Upper lobe of right lung (tissue), 1 donor: ENCODE measurements at regions not wholly inside any gene's neighbourhood (a gene's known extent, or its start where the extent isn't known, plus 50 kb on each side); places are given as distances from the start of the nearest gene placed in this dataset.
A peak's percentile ranks its signal among the peaks of the same experiment; 100 is the strongest.
"Not testable (repeated sequence)": the region's sequence is repeated elsewhere in the genome, so short reads cannot be mapped to it uniquely, and the experiment has no call there.

ENCODE experiments used
- ATAC-seq: fragments of 200-7000 bp; cut with Tn5 transposase; one replicate; pipeline ENCODE4 v1.9.1; 2020; ENCODE audit warnings: mild to moderate bottlenecking, moderate library complexity
- DNase-seq: peaks from one replicate; pipeline ENCODE4 v3.0.0-alpha.2; 2020
- H3K27ac ChIP-seq: fragments of 200-600 bp; one replicate; pipeline ENCODE4 v1.8.0; 2022
- H3K27me3 ChIP-seq: fragments of 200-600 bp; one replicate; pipeline ENCODE4 v1.8.0; 2022; ENCODE audit warnings: mild to moderate bottlenecking
- H3K36me3 ChIP-seq: fragments of 200-600 bp; one replicate; pipeline ENCODE4 v1.8.0; 2022
- H3K4me1 ChIP-seq: fragments of 200-600 bp; one replicate; pipeline ENCODE4 v1.8.0; 2022
- H3K4me3 ChIP-seq: fragments of 200-600 bp; one replicate; pipeline ENCODE4 v1.8.0; 2022; ENCODE audit warnings: mild to moderate bottlenecking
- H3K9me3 ChIP-seq: fragments of 200-600 bp; one replicate; pipeline ENCODE4 v1.8.0; 2022
- intact Hi-C: fragments of 100-400 bp; cut with DNase I; formaldehyde crosslinking; loops from one replicate; pipeline ENCODE4 v1.11.0; 2022
- TF ChIP-seq, protein P1 (sequence below): fragments of 200-600 bp; IDR thresholded peaks from one replicate; pipeline ENCODE4 v1.8.0; 2022; ENCODE audit warnings: antibody characterized with exemption
- donor health status: DM: no; HTN: yes; CAD: no; lungs with severe emphysema.

DNA sequence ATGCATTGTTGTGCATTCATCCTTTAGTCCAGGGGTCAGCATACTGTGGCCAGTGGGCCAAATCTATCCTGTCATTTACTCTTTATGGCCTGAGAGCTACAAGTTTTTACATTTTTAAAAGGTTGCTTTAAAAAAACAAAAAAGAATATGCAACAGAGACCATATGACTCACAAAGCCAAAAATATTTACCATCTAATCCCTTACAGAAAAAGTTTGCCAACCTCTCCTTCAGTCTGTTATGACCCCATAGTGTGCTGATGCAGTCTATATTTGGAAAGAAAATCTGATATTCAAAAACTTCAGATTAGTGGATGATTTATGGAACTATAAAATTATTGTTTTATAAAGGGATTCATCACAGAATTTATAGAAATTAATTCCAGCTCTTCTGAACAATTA lies 237.5 kb upstream of the IL12A start:
- H3K27ac ChIP-seq: no peak overlapping the region
- TF ChIP-seq, protein P1, sequence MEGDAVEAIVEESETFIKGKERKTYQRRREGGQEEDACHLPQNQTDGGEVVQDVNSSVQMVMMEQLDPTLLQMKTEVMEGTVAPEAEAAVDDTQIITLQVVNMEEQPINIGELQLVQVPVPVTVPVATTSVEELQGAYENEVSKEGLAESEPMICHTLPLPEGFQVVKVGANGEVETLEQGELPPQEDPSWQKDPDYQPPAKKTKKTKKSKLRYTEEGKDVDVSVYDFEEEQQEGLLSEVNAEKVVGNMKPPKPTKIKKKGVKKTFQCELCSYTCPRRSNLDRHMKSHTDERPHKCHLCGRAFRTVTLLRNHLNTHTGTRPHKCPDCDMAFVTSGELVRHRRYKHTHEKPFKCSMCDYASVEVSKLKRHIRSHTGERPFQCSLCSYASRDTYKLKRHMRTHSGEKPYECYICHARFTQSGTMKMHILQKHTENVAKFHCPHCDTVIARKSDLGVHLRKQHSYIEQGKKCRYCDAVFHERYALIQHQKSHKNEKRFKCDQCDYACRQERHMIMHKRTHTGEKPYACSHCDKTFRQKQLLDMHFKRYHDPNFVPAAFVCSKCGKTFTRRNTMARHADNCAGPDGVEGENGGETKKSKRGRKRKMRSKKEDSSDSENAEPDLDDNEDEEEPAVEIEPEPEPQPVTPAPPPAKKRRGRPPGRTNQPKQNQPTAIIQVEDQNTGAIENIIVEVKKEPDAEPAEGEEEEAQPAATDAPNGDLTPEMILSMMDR: no peak
- H3K9me3 ChIP-seq: no peaks in the 10 kb centered on the region
- DNase-seq: no peak
- no peaks in the 10 kb centered on the region for H3K36me3 ChIP-seq
- H3K4me1 ChIP-seq: no peaks in the 10 kb centered on the region
- no peak for ATAC-seq
- no peaks in the 10 kb centered on the region for H3K27me3 ChIP-seq
- H3K4me3 ChIP-seq: no peak overlapping the region
- intact Hi-C loops: no loop called here

DNA sequence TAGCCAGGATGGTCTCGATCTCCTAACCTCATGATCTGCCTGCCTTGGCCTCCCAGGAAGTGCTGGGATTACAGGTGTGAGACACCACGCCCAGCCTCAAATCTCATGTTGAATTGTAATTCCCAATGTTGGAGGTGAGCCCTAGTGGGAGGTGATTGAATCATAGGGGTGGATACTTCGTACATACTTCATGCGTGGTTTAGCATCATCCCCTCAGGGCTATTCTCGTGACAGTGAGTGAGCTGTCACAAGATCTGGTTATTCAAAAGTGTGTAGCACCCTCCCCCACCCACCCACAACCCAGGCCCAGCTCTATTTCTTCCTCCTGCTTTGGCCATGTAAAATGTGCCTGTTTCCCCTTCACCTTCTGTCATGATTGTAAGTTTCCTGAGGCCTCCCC lies 236.9 kb upstream of the IL12A start:
- Histone ChIP-seq H3K4me3 (no peak overlapping the region), H3K27me3 (no peaks in the 10 kb centered on the region), H3K4me1 (no peaks in the 10 kb centered on the region), H3K27ac (no peak overlapping the region), H3K9me3 (no peaks in the 10 kb centered on the region), H3K36me3 (no peaks in the 10 kb centered on the region)
- DNase-seq (no peak), ATAC-seq (no peak)
- intact Hi-C loops: no loop called here
- TF ChIP-seq, protein P1: no peak

DNA sequence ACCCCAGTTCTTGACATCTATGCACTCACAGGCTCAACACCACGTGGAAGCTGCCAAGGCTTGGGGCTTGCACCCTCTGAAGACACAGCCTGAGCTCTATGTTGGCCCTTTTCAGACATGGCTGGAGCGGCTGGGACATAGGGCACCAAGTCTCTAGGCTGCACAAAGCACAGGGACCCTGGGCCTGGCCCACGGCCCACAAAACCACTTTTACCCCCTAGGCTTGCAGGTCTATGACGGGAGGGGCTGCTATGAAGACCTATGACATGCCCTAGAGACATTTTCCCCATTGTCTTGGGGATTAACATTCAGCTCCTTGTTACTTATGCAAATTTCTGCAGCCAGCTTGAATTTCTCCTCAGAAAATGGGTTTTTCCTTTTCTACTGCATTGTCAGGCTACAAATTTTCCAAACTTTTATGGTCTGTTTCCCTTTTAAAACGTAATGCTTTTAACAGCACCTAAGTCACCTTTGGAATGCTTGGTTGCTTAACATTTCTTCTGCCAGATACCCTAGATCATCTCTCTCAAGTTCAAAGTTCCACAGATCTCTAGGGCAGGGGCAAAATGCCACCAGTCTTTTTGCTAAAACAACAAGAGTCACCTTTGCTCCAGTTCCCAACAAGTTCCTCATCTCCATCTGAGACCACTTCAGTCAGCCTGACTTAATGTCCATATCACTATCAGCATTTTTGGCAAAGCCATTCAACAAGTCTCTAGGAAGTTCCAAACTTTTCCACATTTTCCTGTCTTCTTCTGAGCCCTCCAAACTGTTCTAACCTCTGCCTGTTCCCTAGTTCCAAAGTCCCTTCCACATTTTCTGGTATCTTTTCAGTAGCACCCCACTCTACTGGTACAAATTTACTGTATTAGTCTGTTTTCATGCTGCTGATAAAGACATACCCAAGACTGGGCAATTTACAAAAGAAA lies 232.1 kb upstream of the IL12A start:
- H3K27ac ChIP-seq, DNase-seq, H3K4me3 ChIP-seq, H3K27me3 ChIP-seq, H3K36me3 ChIP-seq, H3K4me1 ChIP-seq, H3K9me3 ChIP-seq, ATAC-seq, intact Hi-C loops: not testable (repeated sequence)

DNA sequence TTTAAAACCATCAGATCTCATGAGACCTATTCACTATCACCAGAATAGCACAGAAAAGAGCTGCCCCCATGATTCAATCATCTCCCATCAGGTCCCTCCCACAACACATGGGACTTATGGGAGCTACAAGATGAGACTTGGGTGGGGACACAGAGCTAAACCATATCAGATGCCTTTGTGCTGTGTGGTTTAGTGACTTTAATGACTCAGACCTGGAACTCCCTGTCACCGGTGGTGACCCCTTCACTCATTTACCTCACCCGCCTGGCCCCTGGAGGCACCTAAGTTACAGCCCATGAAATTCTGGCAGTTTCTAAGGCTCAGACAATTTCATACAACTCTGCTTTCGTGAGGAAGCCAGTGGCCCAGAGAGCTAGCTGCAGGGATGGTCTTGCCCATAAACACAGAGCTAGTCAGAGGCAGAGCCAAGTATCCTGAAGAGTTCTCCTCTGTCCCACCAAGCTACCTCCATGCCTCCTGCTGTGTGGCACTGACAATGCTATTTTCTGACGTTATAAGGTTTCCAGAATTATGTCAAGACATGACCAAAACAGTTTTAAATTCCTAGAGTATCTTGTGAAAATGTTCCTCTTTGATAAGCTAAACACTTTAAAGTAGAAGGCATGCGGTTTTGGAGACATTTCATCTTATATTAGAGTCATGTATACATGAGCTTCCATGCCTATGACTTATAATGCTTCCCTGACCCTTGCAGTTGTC lies 231.1 kb upstream of the IL12A start:
- intact Hi-C loops: no loop called here
- Histone ChIP-seq H3K27ac (no peak overlapping the region), H3K36me3 (no peaks in the 10 kb centered on the region), H3K4me1 (peaks cover 12% of the 10 kb centered on the region), H3K27me3 (no peaks in the 10 kb centered on the region), H3K9me3 (no peaks in the 10 kb centered on the region), H3K4me3 (no peak overlapping the region)
- DNase-seq (no peak), ATAC-seq (no peak)
- TF ChIP-seq, protein P1: no peak

DNA sequence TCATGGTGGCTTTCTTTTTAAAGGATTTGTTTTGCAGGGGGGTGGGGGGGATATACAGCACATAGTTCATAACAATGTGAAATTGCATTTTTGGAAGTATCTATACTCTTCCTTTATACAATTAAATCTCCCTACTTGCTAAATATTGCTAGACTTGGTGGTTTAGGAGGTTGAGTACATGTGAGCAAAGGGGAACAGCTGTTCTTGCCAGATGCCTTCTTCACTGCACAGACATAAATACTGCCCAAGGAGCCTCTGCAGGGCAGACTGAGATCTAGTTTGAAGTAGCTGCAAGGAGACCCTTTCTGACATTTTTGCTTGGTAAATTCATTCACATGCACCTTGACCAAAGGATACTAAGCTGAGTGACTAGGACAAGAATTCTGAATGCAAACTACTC lies 228.6 kb upstream of the IL12A start:
- Histone ChIP-seq H3K9me3 (no peaks in the 10 kb centered on the region), H3K36me3 (no peaks in the 10 kb centered on the region), H3K4me3 (no peak overlapping the region), H3K4me1 (peaks cover 15% of the 10 kb centered on the region), H3K27me3 (no peaks in the 10 kb centered on the region), H3K27ac (no peak overlapping the region)
- DNase-seq (no peak), ATAC-seq (no peak)
- TF ChIP-seq, protein P1: no peak
- intact Hi-C loops: no loop called here

DNA sequence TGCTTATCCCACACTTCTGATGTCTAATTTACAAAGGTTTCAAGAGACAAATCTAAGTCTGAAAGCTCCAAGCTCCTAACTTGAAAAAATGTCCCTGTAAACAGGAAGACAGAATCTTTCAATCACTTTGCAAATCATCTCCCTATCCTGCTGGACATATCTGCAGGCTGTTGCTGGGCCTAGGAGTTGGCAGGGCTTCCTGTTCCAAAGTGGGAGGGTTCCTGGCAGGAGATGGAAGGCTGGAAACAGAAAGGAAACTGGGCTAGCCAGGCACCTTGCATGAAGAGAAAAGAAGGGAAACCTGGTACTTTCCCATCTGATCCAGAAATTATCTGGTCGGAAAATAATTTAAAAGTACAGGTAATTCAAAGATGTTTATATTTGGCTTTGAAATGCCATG lies 227.3 kb upstream of the IL12A start:
- intact Hi-C loops: no loop called here
- Histone ChIP-seq H3K4me3 (no peak overlapping the region), H3K4me1 (peaks cover 15% of the 10 kb centered on the region), H3K27me3 (no peaks in the 10 kb centered on the region), H3K36me3 (no peaks in the 10 kb centered on the region), H3K27ac (peak overlapping the region; percentile 91), H3K9me3 (no peaks in the 10 kb centered on the region)
- TF ChIP-seq, protein P1: no peak
- no peak for ATAC-seq
- DNase-seq: no peak
